ENCODE measurements at regions not wholly inside any gene's neighbourhood (a gene's known extent, or its start where the extent isn't known, plus 50 kb on each side); places are given as distances from the start of the nearest gene placed in this dataset.

DNA sequence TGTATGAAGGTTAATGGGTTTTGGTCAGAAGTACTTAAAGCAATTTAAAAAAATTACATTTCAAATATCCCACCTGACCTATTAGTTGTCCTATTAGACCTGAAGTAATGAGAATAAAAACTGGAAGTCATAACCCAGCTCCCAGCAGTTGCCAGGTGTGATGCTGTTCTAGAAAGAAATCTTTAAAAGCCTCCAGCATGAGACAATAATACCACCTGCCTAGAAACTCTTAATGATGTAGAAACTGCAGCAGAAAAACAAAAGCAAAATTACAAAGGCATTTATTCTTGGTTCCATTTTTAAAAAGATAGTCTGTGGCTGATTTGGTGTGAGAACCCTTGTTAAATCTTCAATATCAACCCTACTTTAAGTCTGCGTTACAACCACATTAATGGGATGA lies 1137.7 kb upstream of the TENM3 start:
- TF ChIP-seq, protein P1, sequence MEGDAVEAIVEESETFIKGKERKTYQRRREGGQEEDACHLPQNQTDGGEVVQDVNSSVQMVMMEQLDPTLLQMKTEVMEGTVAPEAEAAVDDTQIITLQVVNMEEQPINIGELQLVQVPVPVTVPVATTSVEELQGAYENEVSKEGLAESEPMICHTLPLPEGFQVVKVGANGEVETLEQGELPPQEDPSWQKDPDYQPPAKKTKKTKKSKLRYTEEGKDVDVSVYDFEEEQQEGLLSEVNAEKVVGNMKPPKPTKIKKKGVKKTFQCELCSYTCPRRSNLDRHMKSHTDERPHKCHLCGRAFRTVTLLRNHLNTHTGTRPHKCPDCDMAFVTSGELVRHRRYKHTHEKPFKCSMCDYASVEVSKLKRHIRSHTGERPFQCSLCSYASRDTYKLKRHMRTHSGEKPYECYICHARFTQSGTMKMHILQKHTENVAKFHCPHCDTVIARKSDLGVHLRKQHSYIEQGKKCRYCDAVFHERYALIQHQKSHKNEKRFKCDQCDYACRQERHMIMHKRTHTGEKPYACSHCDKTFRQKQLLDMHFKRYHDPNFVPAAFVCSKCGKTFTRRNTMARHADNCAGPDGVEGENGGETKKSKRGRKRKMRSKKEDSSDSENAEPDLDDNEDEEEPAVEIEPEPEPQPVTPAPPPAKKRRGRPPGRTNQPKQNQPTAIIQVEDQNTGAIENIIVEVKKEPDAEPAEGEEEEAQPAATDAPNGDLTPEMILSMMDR (IDR thresholded peaks at IDR 0.05; ENCODE audit: poor library complexity, severe bottlenecking), result no peak
- Histone ChIP-seq H3K27ac (ENCODE audit: poor library complexity, severe bottlenecking) (no peak overlapping the region), H3K36me3 (ENCODE audit: low read depth) (no peaks in the 10 kb centered on the region), H3K4me3 (ENCODE audit: severe bottlenecking) (no peak overlapping the region), H3K4me1 (ENCODE audit: insufficient read depth, poor library complexity, severe bottlenecking) (no peaks in the 10 kb centered on the region), H3K9me3 (ENCODE audit: severe bottlenecking) (no peaks in the 10 kb centered on the region), H3K27me3 (ENCODE audit: insufficient read depth, poor library complexity, severe bottlenecking) (no peaks in the 10 kb centered on the region)
- ATAC-seq (ENCODE audit: low read depth), result no peak
- no peak for DNase-seq (ENCODE audit: low spot score)

DNA sequence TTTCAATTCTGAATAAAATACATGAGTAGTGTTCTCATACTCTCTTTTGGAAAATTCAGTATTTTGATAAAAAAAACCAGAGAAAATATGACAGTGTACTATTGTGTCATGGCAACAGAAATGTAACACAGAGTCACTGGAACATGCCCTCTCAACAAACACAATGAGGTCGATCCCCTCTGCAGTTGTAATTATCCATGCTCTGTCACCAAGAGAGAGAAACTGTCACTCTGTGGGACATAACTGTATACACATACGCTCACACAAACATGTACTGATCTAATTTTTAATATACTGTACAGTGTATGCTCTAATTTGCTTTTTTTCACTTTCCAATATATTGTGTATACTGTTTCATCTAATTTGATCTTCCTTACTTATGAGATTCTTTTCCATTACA lies 1136.8 kb upstream of the TENM3 start:
- H3K27ac ChIP-seq (ENCODE audit: poor library complexity, severe bottlenecking), result no peak overlapping the region
- no peak for ATAC-seq (ENCODE audit: low read depth)
- no peaks in the 10 kb centered on the region for H3K27me3 ChIP-seq (ENCODE audit: insufficient read depth, poor library complexity, severe bottlenecking)
- no peaks in the 10 kb centered on the region for H3K4me1 ChIP-seq (ENCODE audit: insufficient read depth, poor library complexity, severe bottlenecking)
- no peaks in the 10 kb centered on the region for H3K9me3 ChIP-seq (ENCODE audit: severe bottlenecking)
- H3K4me3 ChIP-seq (ENCODE audit: severe bottlenecking), result no peak overlapping the region
- DNase-seq (ENCODE audit: low spot score), result no peak
- no peaks in the 10 kb centered on the region for H3K36me3 ChIP-seq (ENCODE audit: low read depth)
- TF ChIP-seq, protein P1 (IDR thresholded peaks at IDR 0.05; ENCODE audit: poor library complexity, severe bottlenecking), result no peak

DNA sequence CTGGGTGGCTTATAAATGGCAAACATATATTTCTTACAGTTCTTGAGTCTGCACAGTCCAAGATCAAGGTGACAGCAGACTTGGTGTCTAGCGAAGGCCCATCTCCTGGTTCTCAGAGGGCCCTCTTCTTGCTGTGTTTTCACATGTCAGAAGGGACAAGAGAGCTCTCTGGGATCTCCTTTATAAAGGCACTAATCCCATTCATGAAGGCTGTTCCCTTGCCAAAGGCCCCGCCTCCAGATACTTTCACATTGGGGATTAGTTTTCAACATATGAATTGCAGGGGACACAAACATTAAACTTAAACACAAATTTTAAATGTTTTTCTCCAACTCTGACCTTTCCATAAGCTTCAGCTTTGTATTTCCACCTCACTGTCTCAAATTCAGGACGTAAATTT lies 1135.0 kb upstream of the TENM3 start:
- ATAC-seq (ENCODE audit: low read depth) (no peak), DNase-seq (ENCODE audit: low spot score) (no peak)
- Histone ChIP-seq H3K4me3 (ENCODE audit: severe bottlenecking) (no peak overlapping the region), H3K27ac (ENCODE audit: poor library complexity, severe bottlenecking) (no peak overlapping the region), H3K27me3 (ENCODE audit: insufficient read depth, poor library complexity, severe bottlenecking) (no peaks in the 10 kb centered on the region), H3K9me3 (ENCODE audit: severe bottlenecking) (no peaks in the 10 kb centered on the region), H3K4me1 (ENCODE audit: insufficient read depth, poor library complexity, severe bottlenecking) (no peaks in the 10 kb centered on the region), H3K36me3 (ENCODE audit: low read depth) (no peaks in the 10 kb centered on the region)
- TF ChIP-seq, protein P1 (IDR thresholded peaks at IDR 0.05; ENCODE audit: poor library complexity, severe bottlenecking), result no peak

DNA sequence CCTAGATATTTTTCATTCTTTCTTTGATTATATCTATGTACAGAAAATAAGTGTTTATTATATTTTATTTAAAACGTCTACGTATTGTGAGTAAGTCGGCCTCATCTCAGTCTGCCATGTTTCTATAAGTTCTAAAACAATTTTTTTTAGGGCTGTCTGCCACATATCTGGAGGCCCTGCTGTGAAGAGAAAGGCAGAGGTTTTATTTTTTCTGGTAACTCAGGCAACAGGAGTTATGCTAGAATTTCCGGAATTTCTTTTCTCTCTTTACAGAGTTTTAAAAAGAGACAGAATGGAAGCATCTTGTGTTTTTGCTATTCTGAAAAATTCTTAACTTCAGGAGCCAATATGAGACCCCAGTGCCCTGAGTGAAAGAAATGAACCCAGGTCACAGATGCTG lies 1124.0 kb upstream of the TENM3 start:
- no peaks in the 10 kb centered on the region for H3K9me3 ChIP-seq (ENCODE audit: severe bottlenecking)
- no peak overlapping the region for H3K27ac ChIP-seq (ENCODE audit: poor library complexity, severe bottlenecking)
- no peaks in the 10 kb centered on the region for H3K27me3 ChIP-seq (ENCODE audit: insufficient read depth, poor library complexity, severe bottlenecking)
- H3K4me1 ChIP-seq (ENCODE audit: insufficient read depth, poor library complexity, severe bottlenecking), result no peaks in the 10 kb centered on the region
- H3K4me3 ChIP-seq (ENCODE audit: severe bottlenecking), result no peak overlapping the region
- no peak for DNase-seq (ENCODE audit: low spot score)
- TF ChIP-seq, protein P1 (IDR thresholded peaks at IDR 0.05; ENCODE audit: poor library complexity, severe bottlenecking), result no peak
- ATAC-seq (ENCODE audit: low read depth), result no peak
- H3K36me3 ChIP-seq (ENCODE audit: low read depth), result no peaks in the 10 kb centered on the region

DNA sequence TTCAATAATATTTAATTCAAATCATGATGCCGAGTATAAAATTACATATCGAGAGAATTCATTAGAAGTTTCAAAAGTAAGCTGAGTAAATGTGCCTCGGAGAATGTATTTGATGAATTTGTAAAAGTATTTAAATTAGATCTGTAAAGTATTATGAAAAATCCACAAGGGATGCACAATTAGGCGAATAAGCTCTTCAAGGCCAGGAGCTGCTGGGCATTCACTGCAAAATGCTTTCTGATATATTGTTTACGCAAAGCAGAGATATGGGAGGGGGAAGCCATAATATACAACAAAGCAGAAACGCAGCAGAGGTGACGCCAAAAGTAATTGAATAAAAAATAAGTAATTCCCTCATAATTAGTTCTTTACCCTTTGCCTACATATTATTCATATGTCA lies 1121.5 kb upstream of the TENM3 start:
- ATAC-seq (ENCODE audit: low read depth) (no peak), DNase-seq (ENCODE audit: low spot score) (no peak)
- Histone ChIP-seq H3K36me3 (ENCODE audit: low read depth) (no peaks in the 10 kb centered on the region), H3K9me3 (ENCODE audit: severe bottlenecking) (no peaks in the 10 kb centered on the region), H3K4me1 (ENCODE audit: insufficient read depth, poor library complexity, severe bottlenecking) (no peaks in the 10 kb centered on the region), H3K4me3 (ENCODE audit: severe bottlenecking) (no peak overlapping the region), H3K27ac (ENCODE audit: poor library complexity, severe bottlenecking) (no peak overlapping the region), H3K27me3 (ENCODE audit: insufficient read depth, poor library complexity, severe bottlenecking) (no peaks in the 10 kb centered on the region)
- TF ChIP-seq, protein P1 (IDR thresholded peaks at IDR 0.05; ENCODE audit: poor library complexity, severe bottlenecking), result no peak

Data from RWPE2 (cell line).